IPS DF 4.7 (cell line): ENCODE measurements at regions not wholly inside any gene's neighbourhood (a gene's known extent, or its start where the extent isn't known, plus 50 kb on each side); places are given as distances from the start of the nearest gene placed in this dataset.

Source experiments
- DNase-seq: peaks from one replicate; pipeline ENCODE4 v3.0.0-alpha.2; 2013; ENCODE audit warnings: low spot score; ENCODE audit errors: extremely low read depth

DNA sequence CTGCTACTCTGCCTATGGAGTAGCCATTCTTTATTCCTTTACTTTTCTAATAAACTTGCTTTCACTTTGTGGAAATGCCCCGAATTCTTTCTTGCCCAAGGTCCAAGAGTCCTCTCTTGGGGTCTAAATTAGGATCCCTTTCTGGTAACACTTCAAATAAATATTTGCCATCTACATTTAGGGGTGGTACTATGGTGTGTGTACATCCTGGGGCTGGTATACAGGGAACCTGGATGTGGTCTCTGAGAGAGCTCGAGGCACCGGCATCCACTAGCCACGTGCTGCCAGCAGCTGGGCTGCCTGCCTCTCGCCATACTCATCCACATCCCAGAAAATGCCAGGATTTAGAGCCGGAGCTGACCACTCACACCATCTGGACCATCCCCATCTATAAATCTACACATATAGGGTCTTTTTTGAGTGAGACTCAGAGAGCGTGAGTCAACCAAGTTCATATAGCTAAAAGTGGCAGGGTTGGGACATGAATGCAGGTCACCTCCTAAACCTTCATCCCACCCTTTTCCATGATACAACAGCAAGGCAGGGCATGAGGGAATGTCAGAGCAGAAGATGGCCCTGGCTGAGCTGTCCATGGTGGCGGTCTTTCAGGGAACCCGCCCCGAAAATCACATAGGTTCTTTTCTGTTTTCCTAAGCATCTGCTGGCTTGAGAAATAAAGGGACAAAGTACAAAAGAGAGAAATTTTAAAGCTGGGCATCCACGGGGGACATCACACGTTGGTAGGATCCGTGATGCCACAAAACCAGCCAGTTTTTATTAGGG is 76.6 kb upstream of the F3 start:
- no peak for DNase-seq

DNA sequence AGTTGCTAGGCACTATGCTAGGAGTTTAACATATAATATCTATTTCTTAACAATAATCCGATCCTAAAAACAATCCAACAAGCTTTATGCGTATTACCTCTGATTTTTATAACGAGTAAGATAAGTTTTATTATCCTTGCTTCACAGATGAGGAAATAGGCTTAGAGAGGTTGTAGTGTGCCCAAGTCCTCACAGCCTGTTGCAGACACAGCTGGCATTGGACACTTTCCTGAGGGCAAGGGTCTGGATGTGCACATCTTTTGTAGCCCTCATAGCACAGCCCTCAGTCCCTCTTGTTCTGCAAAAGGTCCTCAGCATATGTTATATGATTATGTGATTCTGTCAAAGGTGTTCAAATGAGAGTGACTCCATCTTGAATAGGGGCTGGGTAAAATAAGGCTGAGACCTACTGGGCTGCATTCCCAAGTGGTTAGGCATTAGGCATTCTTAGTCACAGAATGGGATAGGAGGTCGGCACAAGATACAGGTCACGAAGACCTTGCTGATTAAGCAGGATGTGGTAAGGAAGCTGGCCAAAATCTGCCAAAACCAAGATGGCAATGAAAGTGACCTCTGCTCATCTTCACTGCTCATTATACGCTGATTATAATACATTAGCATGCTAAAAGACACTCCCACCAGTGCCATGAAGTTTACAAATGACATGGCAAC is 75.7 kb upstream of the F3 start:
- no peak for DNase-seq

DNA sequence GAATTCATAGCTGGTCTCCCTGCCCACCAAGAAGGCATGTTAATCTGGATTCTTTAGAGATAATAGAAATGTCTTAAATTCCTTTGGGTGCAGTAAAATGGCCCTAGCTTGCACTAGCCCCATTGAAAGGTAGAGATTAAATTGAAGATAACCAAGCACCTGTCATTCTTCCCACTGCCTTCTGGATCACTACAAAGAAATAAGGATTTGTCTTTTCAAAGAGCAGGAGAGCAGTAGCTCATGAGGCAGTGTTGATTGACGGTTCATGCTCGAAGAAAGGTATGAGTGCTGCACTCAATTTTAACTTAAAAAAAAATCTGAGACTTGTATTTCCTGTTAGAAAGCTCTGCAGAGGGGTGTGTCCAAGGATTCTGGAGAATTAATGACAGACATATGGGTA is 74.9 kb upstream of the F3 start:
- DNase-seq = no peak

DNA sequence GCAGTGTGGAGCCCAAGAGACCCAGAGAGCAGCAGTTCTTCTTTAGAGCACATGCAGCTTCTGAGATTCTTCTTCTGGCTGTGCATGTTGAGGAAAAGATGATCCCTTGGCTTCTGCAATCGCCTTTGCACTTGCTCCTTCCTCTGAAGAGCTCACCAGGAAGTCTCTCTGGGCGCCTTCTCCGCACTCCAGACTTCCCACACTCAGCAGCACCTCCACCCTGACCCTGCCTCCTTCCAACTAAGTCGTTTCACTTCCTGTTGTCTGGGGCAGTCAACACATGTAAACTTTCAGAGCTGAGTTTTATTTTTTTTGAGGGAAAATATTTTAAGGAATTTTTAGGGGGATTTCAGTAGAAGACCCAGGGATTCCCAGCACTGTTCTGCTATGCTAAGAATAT is 73.4 kb upstream of the F3 start:
- DNase-seq = no peak

- DNase-seq = no peak
Measured at GRCh38 chr1:94614168-94614815, 72.7 kb upstream of the F3 start.

- no peak for DNase-seq
Measured at GRCh38 chr1:94612525-94613204, 71.1 kb upstream of the F3 start.

- no peak for DNase-seq
Measured at GRCh38 chr1:94611681-94612475, 70.3 kb upstream of the F3 start.

DNA sequence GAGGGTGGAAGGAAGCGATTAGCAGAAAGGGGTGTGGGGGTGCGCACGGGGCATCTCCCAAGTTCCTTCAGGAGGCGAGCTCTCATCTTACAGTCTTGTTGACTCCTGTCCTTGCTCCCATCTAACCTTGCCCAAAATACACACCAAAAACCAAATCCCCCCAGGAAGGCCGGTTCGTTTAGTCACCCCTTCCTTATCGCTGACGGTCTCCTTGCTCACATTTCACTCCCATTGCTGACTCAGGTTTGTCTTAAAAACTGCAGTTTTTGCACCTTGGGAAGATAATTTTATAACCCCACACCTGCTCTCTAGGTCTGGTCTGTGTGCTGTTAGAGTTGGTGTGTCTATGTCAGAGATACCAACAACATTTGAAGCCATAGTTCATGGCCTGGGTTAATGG is 68.1 kb upstream of the F3 start:
- DNase-seq = no peak

DNA sequence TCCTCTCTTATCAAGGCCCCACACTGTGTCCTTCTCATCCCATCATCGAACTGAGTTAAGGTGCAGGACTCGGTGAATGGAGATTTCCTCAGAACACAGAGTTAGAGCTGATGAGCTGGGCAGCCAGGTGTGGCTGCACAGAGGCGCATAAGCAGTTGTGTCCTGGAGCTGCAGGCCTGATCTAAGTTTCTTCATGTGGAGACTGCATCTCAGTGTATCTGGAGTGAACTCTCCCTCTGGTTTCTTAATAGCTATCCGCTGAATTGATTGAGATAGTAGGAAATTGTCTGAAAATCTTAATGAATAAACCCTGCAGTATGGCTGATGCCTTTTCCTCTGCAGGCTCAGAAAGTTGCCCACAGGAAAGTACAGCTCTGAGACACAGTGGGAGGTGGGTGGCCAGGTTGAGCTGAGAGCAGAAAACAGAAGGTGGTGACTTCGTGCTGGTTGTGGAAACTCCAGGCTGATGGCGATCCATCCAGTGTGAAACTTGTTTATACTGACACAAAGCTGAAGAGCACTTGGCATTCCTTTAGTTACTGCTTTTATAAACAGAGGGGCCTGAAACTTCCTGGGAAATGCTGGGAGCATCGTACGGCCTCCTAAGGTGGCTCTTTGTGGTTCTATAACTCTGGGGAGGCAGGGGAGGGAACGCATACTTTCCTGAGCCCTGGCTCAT is 67.4 kb upstream of the F3 start:
- no peak for DNase-seq

GRCh38 chr1:94608142-94608851 is 66.7 kb upstream of the F3 start:
- no peak for DNase-seq

GRCh38 chr1:94607398-94607797 is 65.8 kb upstream of the F3 start:
- DNase-seq = no peak

- no peak for DNase-seq
Measured at GRCh38 chr1:94606471-94606870, 64.9 kb upstream of the F3 start.

GRCh38 chr1:94603663-94604062 is 62.1 kb upstream of the F3 start:
- DNase-seq = no peak

DNA sequence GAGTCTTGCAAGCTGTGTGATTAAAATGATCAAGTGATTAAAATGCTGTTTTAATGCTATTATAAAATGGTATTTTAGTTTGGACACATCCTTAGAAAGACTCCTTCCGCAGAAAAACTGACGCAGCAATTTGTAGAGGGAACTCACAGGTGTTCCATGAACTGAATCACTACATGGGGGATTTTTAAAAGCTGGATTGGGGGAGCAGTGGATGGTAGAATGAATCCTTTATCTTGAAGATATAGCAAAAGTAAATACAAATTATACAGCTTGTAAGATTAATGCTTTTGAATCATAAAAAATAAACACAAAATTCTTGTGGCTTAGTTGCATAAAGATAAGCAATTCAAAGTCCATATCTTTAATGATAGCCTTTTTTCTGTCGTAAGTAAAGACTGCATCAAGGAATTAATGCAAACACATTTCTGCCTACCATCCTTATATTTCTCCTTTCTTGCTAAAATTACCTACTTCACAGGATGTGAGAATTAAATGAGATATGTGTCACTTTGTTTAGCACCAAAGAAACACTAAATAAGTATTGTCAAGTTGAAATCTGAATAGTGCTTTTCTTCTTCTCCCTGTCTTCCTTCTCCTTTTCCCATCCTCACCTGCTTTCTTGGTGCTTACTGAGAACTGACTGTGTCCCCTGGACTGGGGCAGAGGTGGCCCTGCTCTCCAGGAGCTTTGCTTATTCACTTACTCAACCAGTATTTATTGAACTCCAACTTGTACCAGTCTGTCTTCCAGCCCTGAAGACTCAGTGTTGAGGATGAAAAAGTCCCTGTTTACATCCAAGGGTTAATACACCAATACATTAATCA is 61.5 kb upstream of the F3 start:
- DNase-seq = no peak

DNA sequence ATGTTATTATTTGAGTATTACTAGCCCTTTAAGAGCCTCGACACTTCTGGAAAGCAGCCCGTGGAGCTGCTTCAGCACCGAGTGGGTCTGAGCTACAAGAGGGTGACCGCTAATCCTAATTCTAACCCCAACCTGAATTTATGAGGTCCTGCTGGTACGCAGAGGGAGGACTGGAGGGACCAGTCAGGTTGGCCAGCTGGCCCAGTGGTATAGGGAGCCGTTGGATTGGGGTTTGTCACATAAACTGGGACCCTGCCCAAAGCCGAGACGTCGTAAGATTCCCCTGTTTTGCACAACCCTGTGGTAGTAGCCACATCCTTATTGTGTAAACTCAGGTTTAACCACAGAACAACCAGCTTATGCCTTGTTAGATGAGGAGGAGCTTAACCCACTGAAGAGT is 60.8 kb upstream of the F3 start:
- no peak for DNase-seq

DNA sequence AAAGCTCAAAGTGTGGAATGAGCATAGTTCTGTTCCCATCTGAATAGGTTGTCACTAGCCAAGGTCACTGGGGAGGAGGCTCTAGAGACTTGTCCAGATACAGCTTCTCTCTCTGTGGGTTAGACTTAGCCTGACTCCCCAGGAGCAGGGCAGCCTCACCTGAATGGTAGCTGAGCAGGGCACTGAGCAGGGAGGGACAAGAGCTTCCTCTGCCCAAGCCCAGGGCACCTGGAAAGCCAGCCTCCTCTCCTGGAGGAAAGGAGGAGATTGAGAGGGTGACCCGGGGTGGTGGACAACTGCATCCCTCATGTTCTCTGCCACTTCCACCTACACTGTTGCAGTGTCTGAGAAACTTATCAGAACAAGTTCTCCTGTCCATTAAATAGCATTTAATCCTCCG is 59.0 kb upstream of the F3 start:
- DNase-seq = no peak

DNA sequence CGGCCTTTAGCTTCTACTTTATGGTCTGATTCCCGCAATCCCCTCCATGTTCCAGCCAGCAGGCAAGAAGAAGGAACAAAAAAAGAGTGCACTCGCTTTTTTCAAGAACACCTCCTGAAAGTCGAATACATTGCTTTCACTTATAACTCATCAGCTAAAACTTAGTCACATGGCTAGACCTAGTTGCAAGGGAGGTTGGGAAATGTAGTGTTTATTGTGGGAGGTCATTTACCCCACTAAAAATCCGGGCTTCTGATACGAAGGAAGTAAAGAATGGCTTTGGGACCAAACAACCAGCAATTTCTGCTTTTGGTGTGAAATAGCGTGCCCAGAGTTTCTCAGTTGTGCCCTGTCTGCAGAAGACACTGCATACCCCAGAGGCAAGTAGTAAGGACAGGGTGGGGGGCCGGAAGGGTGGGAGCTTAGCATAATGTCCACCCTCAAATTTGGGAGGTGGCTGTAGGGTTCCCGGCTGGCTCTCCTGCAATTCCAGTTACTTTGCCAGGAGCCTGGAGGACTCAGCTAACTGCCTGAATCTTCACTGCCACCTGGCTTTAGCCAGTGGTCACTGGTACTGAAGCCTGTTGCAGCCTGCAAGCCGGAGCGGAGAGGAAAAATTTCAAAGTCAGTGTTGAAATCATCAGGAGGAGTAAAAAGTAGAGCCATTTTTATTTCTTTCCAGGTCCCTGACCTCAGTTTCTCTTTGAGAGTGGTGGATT is 57.7 kb upstream of the F3 start:
- no peak for DNase-seq

GRCh38 chr1:94597701-94598100 is 56.1 kb upstream of the F3 start:
- no peak for DNase-seq

GRCh38 chr1:94596260-94596659 is 54.7 kb upstream of the F3 start:
- no peak for DNase-seq
